NCI-H526 (cell line): ENCODE measurements at regions not wholly inside any gene's neighbourhood (a gene's known extent, or its start where the extent isn't known, plus 50 kb on each side); places are given as distances from the start of the nearest gene placed in this dataset.
"Not testable (repeated sequence)": the region's sequence is repeated elsewhere in the genome, so short reads cannot be mapped to it uniquely, and the experiment has no call there.

Experiments
- DNase-seq, 2 experiments: peaks; one replicate each; lab custom pipeline; 2025; lab: John Stamatoyannopoulos, UW

DNA sequence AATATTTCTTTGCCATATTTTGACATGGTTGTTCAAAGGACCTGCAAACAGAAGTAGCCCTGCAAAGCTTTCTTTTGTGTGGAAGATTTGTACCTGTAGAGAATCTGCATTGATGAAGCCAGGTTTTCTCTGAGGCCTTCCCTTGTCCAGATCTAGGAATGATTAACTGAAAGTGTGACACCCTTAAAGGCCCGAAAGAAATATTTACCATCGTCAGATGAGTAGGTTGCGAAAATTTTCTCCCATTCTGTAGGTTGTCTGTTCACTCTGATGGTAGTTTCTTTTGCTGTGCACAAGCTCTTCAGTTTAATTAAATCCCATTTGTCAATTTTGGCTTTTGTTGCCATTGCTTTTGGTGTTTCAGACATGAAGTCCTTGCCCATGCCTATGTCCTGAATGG lies 439.0 kb downstream of the SMARCA1 start:
- not testable (repeated sequence) for DNase-seq

DNA sequence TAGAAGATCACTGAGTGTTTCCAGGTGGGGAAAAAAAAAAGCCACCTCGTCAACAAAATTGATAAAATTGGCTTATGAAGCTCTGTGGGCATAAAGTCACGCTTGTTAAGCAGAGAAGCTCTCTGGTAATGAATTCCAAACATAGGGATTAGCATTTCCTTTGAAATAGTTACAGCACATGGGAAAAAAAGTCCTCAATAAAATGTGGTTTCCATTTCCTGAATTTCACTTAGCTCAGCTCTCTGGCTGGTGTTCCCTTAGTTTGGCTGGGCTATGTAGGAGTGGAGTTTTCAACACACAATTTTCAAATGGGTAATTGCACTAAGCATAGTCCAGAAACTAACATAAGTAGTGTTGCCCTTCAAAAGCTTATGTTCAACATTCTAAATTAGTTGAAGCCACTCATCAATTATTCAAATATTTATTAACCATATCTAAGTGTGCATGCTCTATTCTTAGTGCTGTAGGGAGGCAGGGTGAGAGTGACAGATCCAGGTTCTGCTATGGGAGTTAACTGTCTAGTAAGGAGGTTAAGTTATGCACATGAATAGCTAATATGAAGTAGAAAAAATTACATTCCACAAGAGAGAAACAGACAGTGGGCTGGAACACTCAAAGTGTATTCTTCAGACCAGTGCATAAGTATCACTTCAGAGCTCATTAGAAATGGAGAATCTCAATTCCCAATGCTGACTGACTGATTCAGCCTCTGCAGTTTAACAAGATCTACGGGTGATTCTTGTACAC lies 445.7 kb downstream of the SMARCA1 start:
- no peak for DNase-seq

DNA sequence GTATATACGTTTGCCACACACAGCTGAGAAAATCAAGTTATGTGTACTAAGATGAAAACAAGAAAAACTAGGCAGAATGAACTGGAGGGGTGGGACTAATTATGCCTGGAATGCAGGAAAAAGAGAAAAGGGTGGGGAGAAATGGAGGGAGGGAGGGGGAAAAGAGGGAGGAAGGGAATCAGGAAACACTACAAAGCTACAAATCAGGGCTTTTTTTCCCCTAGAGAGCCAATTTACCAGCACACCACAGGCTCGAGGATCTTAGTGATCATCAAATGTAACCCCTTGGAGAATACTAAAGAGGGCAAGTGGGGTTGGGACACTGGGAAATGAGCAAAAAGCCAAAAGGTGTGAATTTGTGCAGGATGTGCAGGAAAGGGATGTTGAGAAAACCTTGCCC lies 451.9 kb downstream of the SMARCA1 start:
- DNase-seq = no peak

DNA sequence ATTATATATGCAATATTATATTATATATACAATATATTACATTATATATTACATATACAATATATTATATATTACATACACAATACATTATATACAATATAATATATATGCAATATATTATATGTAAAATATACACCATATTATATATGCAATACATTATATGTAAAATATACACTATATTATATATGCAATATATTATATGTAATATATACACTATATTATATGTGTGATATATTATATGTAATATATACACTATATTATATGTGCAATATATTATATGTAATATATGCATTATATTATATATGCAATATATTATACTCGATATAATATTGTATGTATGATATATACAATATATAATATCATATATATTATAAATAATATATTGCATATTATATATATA lies 457.4 kb downstream of the SMARCA1 start:
- no peak for DNase-seq

DNA sequence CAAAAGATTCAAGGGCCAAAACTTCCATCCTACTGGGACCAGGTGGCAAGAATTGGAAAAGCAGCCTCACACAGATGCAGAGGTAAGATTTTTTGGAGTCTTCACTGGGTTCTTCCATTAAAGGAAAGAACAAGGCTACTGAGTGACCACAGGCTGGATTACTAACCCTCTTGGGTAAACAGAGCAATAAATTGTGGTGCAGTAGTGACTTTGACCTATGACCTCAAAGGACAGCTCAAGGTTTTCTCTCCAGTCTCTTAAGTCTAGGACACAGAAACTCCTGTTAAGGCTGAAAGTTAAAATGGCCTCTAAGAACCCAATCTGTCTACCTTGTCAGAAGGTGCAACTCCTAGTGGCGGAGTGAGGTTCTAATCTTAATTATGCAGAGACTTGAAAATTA lies 464.9 kb downstream of the SMARCA1 start:
- no peak for DNase-seq

DNA sequence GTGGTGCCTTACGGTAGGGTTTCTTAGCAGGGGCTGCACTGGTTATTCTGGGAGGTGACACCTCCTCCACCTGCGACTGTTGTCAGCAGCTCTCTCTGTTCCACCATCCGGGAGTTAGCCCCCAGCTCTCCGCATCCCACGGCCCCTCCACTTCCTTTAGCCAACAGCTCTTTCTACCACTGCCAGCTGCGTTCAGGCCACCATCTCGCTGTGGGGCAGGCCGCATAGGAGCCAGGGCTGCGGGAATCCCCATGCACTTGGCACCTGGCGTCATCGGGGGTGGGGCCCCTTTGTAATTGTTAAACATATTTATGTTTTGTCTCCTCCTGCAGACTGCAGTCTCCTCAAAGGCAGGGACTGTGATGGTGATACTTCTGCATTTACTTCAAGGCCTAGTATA lies 480.2 kb downstream of the SMARCA1 start:
- DNase-seq = no peak

DNA sequence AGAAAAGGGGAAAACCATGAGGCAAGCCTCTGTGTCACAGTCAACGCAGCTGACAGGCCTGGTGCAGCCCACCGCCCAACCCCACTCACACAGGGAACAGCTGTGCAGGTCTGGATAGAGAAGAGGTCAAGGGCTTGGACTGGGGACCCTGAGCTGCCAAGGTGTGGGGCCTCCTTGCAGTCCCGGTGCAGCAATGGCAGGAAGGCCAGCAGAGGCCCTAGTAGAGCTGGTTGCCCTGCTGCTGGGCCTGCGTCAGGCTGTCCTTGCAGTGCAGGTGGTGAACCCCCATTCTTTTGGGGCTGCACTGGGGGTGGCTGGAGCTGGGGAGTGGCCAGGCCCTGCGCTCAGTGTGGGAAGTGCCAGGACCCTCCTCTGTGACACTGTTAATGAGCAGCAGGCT lies 482.0 kb downstream of the SMARCA1 start:
- DNase-seq = no peak

DNA sequence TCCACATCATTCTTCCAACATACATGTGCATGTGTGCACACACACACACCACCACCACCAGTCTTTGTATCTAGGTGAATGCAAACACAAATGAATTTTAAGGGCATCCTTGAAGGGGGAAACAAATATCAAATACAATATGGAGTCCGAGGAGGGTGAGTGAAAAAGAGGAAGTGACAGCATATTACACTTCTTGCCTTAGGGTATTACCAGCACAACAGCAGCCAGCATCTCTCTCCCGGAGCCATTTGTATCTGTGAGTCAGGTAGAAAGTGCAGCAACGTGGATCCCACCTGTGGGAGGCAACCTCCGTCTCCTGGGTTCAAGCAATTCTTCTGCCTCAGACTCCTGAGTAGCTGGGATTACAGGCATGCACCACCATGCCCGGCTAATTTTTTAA lies 483.2 kb downstream of the SMARCA1 start:
- no peak for DNase-seq

DNA sequence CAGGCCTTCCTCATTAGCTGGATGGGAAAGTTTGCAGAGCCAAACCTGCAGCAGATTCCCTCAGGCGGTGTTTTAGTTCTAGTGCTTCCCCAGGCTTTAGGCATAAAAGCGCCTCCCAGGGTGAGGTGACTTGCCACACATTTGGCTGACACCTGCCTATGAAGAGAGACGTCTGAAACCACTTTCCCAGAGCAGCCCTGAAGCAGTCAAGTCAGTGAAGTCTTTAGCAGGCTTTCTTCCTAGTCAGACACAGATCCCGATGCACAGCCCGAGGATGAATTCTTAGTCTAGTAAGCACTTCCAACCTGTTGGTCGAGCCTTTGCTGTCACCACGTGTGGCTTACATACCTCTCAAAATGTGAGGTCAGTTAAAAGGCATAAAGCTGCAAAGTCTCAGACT lies 484.1 kb downstream of the SMARCA1 start:
- DNase-seq = no peak

DNA sequence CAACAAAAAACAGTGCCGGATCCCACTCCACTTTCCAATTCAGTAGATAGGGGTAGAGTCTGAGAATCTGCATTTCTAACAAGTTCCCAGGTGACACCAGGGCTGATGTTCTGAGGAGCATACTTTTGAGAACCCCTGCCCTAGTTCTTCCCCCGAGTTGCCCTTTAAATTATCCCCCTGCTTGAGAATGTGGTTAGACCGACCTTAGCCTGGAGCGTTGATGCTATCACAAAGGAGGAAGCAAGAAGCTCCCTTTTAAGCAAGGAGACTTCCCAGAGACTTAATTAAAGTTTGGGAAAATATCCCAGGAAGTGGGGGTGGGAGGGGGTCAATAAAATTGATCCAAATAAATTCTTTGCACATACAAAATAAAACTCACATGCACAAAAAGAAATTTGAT lies 485.9 kb downstream of the SMARCA1 start:
- DNase-seq = no peak

DNA sequence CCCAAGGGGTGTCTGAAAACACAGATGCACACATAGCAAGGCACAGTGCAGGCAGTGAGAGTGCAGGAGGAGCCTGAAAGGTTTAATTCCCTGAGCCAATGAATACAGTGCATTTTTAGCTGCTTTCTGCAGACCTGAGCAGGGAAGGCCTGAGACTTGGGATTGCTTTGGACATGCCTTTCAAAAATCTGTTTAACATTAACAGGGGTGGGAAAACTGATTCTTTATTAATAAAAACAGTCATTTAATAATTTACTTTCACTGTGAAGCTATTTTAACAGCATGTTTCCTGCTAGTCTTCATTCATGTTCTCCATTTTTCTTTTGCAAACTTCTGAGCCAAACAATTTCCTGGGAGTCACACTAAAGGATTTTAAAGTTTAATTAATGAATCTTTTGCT lies 488.1 kb downstream of the SMARCA1 start:
- no peak for DNase-seq

DNA sequence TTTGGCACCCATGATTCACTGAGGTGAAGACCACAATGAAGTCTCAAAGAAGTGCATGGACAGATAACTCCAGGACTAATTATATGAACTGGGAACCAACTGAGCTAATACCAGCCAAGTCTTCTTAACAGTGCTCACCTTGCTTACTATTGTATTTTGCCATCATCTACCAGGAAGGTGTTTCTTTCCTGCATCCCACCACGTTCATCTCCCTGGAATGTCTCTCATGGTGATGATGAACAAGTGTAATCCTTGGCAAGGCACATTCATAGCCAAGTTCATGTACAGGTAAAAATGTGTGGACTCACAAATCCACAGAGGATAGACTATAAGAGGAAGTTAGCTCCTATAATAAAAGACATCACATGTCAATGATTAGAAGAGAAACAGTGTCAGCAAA lies 489.1 kb downstream of the SMARCA1 start:
- DNase-seq = no peak

DNA sequence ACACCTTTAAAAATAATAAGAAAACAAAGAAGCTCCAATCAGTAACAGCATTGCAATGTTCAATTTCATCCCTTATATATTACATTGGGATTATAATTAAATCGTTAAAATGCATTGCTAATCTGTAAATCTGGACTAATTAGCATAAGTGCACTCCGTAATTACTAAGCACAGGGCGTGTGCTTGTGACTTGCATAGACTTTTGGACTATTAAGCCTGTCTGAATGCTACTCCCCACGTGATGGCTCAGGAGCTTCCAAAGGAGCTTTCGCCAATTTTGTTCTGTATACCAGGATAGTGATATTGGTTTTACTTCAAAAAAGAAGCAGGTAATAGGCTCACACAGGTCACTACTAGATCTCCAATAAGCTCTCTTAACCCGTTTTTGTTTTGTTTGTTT lies 497.1 kb downstream of the SMARCA1 start:
- no peak for DNase-seq

DNA sequence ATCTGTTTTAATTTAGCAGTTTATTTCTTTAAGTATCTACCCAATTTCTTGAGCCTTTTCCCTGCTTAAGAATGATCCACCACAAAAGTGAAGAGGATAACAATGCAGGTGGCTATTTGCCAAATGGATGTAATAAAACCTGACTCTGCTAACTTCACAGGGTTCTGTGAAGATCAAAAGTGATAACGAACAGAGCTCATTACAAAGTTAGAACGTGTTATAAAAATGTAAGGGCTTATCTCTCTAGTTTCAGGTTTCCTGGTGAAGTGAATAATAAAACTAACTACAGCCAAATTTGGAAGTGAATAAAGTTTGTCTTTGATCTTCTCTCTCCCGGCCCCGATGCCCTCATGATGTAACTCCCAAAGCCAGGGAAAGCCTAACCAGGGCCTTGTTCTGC lies 497.9 kb downstream of the SMARCA1 start:
- DNase-seq = no peak

DNA sequence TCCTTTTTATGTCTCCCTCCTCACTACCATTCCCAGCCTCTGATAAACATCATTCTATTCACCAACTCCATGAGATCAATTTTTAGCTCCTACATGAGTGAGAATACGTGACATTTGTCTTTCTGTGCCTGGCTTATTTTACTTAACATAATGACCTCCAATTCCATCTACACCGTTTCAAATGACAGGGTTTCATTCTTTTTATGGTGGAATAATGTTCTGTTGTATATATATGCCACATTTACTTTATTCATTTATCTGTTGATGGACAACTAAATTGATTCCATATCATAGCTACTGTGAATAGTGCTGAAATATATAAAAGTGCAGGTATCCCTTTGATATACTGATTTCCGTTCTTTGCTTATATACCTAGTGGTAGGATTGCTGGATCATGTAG lies 503.9 kb downstream of the SMARCA1 start:
- DNase-seq = no peak

DNA sequence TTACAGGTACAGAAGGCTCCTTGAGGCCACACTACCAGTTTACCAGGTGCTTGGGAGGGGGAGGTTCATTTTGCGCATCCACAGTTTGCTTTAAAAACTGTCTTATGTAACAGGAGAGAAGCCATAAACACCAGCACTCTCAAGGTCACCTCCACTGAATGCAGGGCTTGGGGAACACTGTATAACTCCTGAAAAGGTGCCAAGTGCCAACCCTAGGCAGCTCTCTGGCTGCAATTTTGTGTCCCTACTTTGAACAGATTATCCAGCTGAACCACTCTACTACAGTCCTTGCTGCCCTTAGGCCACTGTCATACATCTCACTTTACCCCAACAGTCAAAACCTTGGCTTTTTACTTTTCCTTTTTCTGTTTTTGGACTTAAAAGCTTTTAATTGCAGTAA lies 507.9 kb downstream of the SMARCA1 start:
- no peak for DNase-seq

DNA sequence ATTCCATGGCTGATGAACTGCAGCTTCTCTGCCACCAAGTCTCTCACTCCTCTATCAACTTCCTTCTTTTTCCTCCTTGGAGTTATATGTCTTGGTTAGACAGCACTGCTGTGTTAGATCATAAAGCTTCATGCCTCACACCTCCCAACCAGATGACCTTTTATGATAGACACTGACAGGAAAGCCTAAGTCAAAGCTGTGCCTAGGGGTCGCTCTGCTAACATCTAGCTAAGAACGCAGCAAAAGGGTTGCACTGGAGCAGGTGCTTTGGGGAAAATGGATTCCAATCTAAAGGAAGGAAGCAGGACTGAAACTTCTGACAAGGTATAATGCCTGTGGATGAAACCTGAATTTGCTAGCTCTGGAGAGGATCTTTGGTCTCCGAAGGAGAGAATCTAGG lies 509.7 kb downstream of the SMARCA1 start:
- no peak for DNase-seq

DNA sequence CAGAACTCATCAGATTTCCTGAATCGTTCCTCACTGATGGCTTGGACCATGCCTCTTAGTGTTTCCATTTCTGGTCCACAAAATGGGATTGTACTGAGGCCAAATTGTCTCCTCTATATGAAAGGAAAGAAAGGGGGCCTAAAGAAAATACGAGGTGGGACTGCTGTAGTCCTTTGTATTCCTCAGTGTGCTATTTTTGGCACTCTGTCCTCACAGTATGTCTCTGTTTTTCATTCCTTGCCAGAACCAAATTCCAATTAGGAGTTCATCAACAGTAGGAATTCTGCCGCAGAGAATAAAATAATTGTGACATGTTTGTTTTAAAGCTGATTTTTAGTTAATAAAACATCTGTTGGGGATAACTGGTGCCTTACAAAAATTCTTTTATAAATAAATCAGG lies 515.7 kb downstream of the SMARCA1 start:
- DNase-seq = no peak

DNA sequence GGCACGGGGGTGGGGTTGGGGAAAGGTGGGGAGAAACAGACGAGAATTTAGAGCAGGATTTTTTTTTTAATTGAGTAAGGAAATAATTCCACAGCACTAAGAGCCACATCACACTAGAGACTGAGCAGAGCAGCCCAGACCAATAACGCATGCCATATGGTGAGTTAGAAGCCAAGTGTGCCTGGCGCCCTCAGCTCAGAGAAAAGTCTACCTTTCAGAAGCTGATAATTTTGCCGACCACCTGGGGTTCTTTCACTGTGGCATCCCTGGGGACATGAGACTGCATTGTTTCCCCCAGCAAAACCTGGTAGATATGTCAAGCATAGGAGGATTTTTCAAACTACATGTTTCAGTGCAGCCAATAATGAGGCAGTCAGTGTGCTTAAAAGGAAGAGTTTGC lies 516.8 kb downstream of the SMARCA1 start:
- DNase-seq = no peak

DNA sequence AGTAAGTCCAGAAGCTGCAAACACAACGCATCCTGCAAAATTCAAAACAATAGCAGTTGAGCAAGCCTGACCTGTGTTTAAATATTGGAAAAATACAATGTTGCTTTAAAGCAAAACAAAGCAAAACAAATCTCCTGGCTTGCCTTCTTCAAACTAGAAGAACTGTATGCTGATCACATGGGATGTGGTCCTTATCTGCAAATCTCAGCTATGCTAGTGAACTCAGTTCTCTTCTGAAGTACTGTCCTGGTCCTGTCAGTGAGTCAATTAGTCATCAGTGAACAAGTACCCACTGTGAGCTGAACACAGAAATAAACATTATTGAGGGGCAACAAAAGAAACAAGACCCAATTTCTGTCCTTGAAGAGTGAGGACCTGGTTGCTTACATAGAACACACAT lies 522.5 kb downstream of the SMARCA1 start:
- DNase-seq = no peak

DNA sequence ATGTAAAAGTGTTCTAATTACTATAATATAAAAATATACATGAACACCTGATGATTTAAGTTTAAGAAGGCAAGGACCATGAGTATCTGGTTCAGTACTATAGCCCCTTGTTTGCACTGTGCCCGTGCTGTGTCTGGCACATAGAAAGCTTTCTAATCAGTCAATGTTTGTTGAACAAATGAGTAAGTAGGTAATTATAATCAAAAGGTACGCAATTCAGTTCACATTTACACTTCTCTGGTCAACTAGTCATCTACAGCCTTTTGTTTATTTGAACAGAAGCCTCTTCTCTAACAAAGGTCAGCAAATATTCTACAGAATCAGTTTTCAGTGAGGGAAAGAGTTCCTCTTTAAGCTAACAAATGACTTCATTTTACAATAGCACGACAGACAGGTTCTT lies 523.3 kb downstream of the SMARCA1 start:
- no peak for DNase-seq

DNA sequence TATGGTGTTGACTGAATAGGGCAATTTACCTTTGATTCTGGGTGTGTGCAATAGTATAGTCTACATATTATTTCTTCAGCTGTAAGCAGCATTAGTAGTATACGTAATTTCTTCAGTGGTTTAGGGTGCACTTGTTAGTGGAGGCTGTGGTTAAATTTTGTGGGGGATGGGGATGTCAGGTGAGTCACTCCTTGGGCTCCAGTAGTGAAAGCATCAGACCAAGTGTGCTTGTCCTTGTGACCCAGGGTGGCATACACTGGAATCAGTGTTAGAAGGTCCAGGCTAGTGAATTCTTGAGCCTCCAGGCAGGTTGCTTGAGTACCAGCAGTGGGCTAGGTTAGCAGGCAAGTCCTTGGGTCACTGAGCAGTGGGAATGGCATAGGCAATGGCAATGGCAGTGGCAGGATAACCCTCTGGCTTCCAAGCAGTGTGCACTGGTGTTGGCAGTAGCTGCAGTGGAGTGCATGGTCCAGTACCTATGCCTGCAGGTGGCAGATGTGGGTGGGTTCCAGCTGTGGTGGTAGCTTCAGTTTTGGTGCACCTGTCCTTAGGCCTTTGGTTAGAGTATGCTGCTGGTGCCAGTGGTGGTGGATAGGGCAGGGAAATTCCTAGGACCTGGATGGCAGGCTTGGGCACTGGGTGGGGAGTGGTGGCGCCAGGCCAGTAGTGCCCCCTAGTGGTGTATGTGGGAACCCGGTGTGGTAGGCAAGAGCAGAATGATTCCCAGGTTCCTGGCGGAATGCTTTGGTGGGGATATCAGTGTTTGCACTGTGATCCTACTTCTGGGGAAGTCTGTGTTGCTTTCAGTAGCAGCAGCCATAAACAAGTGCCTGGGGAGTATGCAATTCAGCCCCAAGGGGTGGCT lies 531.0 kb downstream of the SMARCA1 start:
- no peak for DNase-seq

DNA sequence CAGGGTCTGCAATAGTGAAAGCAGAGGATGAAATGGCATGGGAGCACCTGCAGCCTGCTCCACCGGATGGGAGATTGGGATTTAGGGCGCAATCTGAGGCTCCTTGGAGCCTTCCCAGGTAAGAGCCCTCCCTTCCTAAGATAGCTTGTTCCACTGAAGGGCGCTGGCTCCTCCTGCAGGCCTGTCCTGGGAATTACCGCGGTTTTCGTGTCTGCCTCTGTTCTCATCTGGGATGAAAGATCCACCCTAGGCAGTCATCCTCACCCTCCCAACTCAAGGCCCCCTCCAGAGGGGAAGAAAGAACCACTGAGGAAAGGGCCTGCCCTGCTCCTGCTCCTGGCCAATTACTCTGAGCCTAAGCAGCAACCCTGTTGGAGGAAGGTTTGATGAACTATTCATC lies 547.5 kb downstream of the SMARCA1 start:
- DNase-seq = peak; percentile 2 to 42

DNA sequence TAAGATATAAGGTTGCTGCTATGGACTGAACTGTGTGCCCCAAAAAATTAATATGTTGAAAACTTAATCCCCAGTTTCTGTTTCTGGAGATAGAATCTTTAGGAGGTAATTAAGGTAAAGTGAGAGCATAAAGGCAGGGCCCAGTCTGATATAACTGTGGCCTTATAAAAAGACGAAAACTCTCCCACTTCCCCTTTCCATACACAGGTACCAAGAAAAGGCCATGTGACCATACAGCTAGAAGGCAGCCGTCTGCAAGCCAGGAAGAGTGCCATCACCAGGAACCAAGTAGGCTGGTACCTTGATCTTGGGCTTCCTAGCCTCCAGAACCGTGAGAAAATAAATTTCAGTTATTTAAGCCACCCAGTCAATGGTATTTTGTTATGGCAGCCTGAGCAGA lies 550.3 kb downstream of the SMARCA1 start:
- no peak for DNase-seq
